ENCODE measurements at regions not wholly inside any gene's neighbourhood (a gene's known extent, or its start where the extent isn't known, plus 50 kb on each side); places are given as distances from the start of the nearest gene placed in this dataset.
A peak's percentile ranks its signal among the peaks of the same experiment; 100 is the strongest.

DNA sequence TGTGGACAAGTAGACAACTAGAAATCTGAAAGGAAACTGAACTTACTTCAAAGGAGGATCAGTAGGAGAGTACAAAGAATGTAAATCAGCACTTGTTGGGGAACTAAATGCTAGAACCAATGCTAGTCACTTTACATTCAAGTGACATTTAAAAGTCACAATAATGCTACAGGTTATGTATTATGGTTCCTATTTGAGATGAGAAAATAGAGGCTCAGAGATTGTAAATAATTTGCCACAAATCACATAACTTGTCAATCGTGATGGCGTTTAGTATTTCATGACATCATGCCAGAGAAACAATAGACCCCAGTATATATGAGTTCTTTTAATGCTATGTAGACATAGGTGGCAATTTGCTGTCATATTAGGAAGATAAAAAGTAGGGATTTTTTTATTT, 467.8 kb upstream of the CBLB start:
- H3K9ac ChIP-seq (ENCODE audit: low read depth, low read length, poor library complexity, severe bottlenecking): no peak overlapping the region
- no peak overlapping the region for H2AFZ ChIP-seq (ENCODE audit: low read length)
- H4K20me1 ChIP-seq (ENCODE audit: insufficient read depth, low read length, poor library complexity, severe bottlenecking): no peaks in the 10 kb centered on the region
- no peaks in the 10 kb centered on the region for H3K36me3 ChIP-seq (ENCODE audit: insufficient read depth, low read length)
- no peak overlapping the region for H3K4me2 ChIP-seq (ENCODE audit: low read depth, low read length, poor library complexity, severe bottlenecking)
- H3F3A ChIP-seq (ENCODE audit: low read depth): no peaks in the 10 kb centered on the region
- H3K4me3 ChIP-seq (ENCODE audit: low read length, poor library complexity, severe bottlenecking): no peak overlapping the region
- no peaks in the 10 kb centered on the region for H3K79me2 ChIP-seq (ENCODE audit: insufficient read depth, low read length)
- H3K9me3 ChIP-seq (ENCODE audit: insufficient read depth, low read depth, low read length): no peaks in the 10 kb centered on the region
- TF ChIP-seq, protein P1, sequence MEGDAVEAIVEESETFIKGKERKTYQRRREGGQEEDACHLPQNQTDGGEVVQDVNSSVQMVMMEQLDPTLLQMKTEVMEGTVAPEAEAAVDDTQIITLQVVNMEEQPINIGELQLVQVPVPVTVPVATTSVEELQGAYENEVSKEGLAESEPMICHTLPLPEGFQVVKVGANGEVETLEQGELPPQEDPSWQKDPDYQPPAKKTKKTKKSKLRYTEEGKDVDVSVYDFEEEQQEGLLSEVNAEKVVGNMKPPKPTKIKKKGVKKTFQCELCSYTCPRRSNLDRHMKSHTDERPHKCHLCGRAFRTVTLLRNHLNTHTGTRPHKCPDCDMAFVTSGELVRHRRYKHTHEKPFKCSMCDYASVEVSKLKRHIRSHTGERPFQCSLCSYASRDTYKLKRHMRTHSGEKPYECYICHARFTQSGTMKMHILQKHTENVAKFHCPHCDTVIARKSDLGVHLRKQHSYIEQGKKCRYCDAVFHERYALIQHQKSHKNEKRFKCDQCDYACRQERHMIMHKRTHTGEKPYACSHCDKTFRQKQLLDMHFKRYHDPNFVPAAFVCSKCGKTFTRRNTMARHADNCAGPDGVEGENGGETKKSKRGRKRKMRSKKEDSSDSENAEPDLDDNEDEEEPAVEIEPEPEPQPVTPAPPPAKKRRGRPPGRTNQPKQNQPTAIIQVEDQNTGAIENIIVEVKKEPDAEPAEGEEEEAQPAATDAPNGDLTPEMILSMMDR (conservative IDR thresholded peaks at IDR 0.05; ENCODE audit: low read length): no peak
- TF ChIP-seq EZH2phosphoT487 (IDR thresholded peaks at IDR 0.05; ENCODE audit: borderline replicate concordance): no peak
- H3K9me2 ChIP-seq (replicated peaks; ENCODE audit: low read depth, low read length): no peaks in the 10 kb centered on the region
- peaks cover 9% of the 10 kb centered on the region for H3K4me1 ChIP-seq (ENCODE audit: insufficient read depth, low read length, poor library complexity, severe bottlenecking)
- H3K27me3 ChIP-seq (ENCODE audit: insufficient read depth, low read length, poor library complexity, severe bottlenecking): no peaks in the 10 kb centered on the region

DNA sequence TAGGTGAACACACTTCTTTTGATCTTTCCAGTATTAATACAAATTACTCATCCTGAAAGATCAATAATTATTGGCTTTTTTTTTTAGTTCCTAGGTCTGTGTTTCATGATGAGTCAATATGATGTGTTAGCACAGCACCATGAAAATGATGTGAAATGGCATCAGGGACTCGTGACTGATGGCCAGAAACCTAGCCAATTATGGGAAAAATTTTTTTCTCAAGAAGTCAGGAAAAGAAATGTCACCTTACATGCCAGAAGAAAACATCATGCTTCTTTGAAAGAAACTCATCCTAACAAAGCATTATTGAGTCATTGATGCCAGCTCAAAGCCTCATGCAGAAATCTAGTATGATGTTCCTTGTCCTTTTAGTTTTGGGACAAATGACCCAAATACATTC, 468.3 kb upstream of the CBLB start:
- no peaks in the 10 kb centered on the region for H3K27me3 ChIP-seq (ENCODE audit: insufficient read depth, low read length, poor library complexity, severe bottlenecking)
- H3K4me2 ChIP-seq (ENCODE audit: low read depth, low read length, poor library complexity, severe bottlenecking): no peak overlapping the region
- no peaks in the 10 kb centered on the region for H3K36me3 ChIP-seq (ENCODE audit: insufficient read depth, low read length)
- H3K4me3 ChIP-seq (ENCODE audit: low read length, poor library complexity, severe bottlenecking): no peak overlapping the region
- H3F3A ChIP-seq (ENCODE audit: low read depth): no peaks in the 10 kb centered on the region
- no peaks in the 10 kb centered on the region for H3K9me3 ChIP-seq (ENCODE audit: insufficient read depth, low read depth, low read length)
- peaks cover 9% of the 10 kb centered on the region for H3K4me1 ChIP-seq (ENCODE audit: insufficient read depth, low read length, poor library complexity, severe bottlenecking)
- H3K79me2 ChIP-seq (ENCODE audit: insufficient read depth, low read length): no peaks in the 10 kb centered on the region
- H2AFZ ChIP-seq (ENCODE audit: low read length): no peak overlapping the region
- no peak overlapping the region for H3K9ac ChIP-seq (ENCODE audit: low read depth, low read length, poor library complexity, severe bottlenecking)
- no peaks in the 10 kb centered on the region for H3K9me2 ChIP-seq (replicated peaks; ENCODE audit: low read depth, low read length)
- TF ChIP-seq EZH2phosphoT487 (IDR thresholded peaks at IDR 0.05; ENCODE audit: borderline replicate concordance): no peak
- TF ChIP-seq, protein P1 (conservative IDR thresholded peaks at IDR 0.05; ENCODE audit: low read length): no peak
- no peaks in the 10 kb centered on the region for H4K20me1 ChIP-seq (ENCODE audit: insufficient read depth, low read length, poor library complexity, severe bottlenecking)

DNA sequence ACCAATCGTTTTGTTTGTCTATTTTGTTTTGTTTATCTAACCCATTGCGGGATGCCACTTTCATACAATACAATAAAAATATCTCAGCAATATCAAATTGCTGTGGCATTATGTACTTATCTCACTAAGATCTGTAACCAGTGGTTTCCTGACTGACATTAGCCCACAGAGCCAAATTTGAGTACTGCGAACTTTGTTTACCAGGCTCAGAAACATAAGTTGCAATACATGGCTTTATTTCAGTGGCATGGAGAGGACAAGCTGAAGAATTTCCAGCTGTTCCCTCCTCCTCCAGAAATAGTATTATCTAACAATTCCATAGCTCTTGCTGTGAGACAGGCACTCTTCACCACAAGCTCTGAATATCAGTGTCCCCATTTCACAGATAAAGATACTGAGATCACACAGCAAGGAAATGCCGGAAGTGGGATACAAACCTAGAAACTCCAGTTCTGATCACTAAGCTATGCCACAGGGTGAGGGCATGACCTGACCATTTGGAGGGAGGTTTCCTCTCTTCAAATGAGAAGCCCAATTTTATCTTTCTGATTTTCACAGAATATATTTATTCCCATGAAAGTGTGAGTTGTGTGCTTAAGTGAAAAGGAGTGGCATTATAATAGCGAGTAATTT, 469.9 kb upstream of the CBLB start:
- Histone ChIP-seq H4K20me1 (ENCODE audit: insufficient read depth, low read length, poor library complexity, severe bottlenecking) (no peaks in the 10 kb centered on the region), H3K4me1 (ENCODE audit: insufficient read depth, low read length, poor library complexity, severe bottlenecking) (peaks cover 9% of the 10 kb centered on the region), H3K9me3 (ENCODE audit: insufficient read depth, low read depth, low read length) (no peaks in the 10 kb centered on the region), H3K79me2 (ENCODE audit: insufficient read depth, low read length) (no peaks in the 10 kb centered on the region), H2AFZ (ENCODE audit: low read length) (no peak overlapping the region), H3K4me2 (ENCODE audit: low read depth, low read length, poor library complexity, severe bottlenecking) (peak overlapping the region; percentile 6), H3K27me3 (ENCODE audit: insufficient read depth, low read length, poor library complexity, severe bottlenecking) (no peaks in the 10 kb centered on the region), H3K36me3 (ENCODE audit: insufficient read depth, low read length) (no peaks in the 10 kb centered on the region), H3F3A (ENCODE audit: low read depth) (no peaks in the 10 kb centered on the region), H3K9me2 (replicated peaks; ENCODE audit: low read depth, low read length) (no peaks in the 10 kb centered on the region), H3K9ac (ENCODE audit: low read depth, low read length, poor library complexity, severe bottlenecking) (no peak overlapping the region), H3K4me3 (ENCODE audit: low read length, poor library complexity, severe bottlenecking) (no peak overlapping the region)
- TF ChIP-seq, protein P1 (conservative IDR thresholded peaks at IDR 0.05; ENCODE audit: low read length): no peak
- TF ChIP-seq EZH2phosphoT487 (IDR thresholded peaks at IDR 0.05; ENCODE audit: borderline replicate concordance): no peak
